Vagina (tissue), 2 donors: ENCODE measurements at regions not wholly inside any gene's neighbourhood (a gene's known extent, or its start where the extent isn't known, plus 50 kb on each side); places are given as distances from the start of the nearest gene placed in this dataset.

Source experiments
- CTCF ChIP-seq, 3 experiments: fragments of 450-650 bp in 2 of 3; fragments of 200-600 bp in 1 of 3; sonication (generic) in 1 of 3; IDR thresholded peaks; one replicate each; pipeline ENCODE4 v1.5.1; 2017 to 2019; ENCODE audit warnings: antibody characterized with exemption in 3 of 3, mild to moderate bottlenecking in 2 of 3, moderate library complexity in 2 of 3
- POLR2AphosphoS5 ChIP-seq, 2 donors: sonication (generic); formaldehyde crosslinking; IDR thresholded peaks; one replicate each; pipeline ENCODE4 v1.9.0; 2017; ENCODE audit warnings: antibody characterized with exemption in 2 of 2, mild to moderate bottlenecking in 2 of 2, low read depth in 1 of 2; ENCODE audit not compliant: insufficient read depth in 1 of 2

GRCh38 chr2:122080871-122081270 lies 325.4 kb downstream of the TSN start:
- TF ChIP-seq CTCF (IDR thresholded peaks at IDR 0.05): no peak
- no peak for TF ChIP-seq POLR2AphosphoS5 (IDR thresholded peaks at IDR 0.05; ENCODE audit: insufficient read depth in 1 of 2, low read depth in 1 of 2)
